ENCODE measurements at regions not wholly inside any gene's neighbourhood (a gene's known extent, or its start where the extent isn't known, plus 50 kb on each side); places are given as distances from the start of the nearest gene placed in this dataset.

GRCh38 chr11:59302991-59303390, 55.7 kb upstream of the OR5AN1 start:
- WGBS, 3 donors, result 28 to 42% (median 34%) methylated on average over 1 of the region's 1 CpG
- H3K4me1 ChIP-seq, result no peaks in the 10 kb centered on the region
- no peak overlapping the region for H3K4me3 ChIP-seq
- ATAC-seq, result no peak
- H3K27me3 ChIP-seq (ENCODE audit: insufficient read depth in 3 of 3, low read length in 2 of 3), result no peaks in the 10 kb centered on the region
- TF ChIP-seq CTCF (IDR thresholded peaks at IDR 0.05), result no peak
- DNase-seq, result no peak
- peaks cover 10% of the 10 kb centered on the region for H3K9me3 ChIP-seq
- no peak overlapping the region for H3K27ac ChIP-seq
- intact Hi-C loops (cut with DNase I), result no loop called here
- H3K36me3 ChIP-seq (ENCODE audit: insufficient read depth in 1 of 2, low read depth in 1 of 2), result no peaks in the 10 kb centered on the region

- intact Hi-C loops (cut with DNase I), result loop anchor here in 1 of 2 donors (10.0 kb wide), 1 partner anchor 389 kb away; no protein-coding TSS in a partner anchor
- DNase-seq (no peak), ATAC-seq (no peak)
- Histone ChIP-seq H3K27me3 (ENCODE audit: insufficient read depth in 3 of 3, low read length in 2 of 3) (no peaks in the 10 kb centered on the region), H3K36me3 (ENCODE audit: insufficient read depth in 1 of 2, low read depth in 1 of 2) (no peaks in the 10 kb centered on the region), H3K9me3 (no peaks in the 10 kb centered on the region), H3K27ac (no peak overlapping the region), H3K4me3 (no peak overlapping the region), H3K4me1 (no peaks in the 10 kb centered on the region)
- no peak for TF ChIP-seq CTCF (IDR thresholded peaks at IDR 0.05)
Measured at GRCh38 chr11:59295435-59295834, 63.3 kb upstream of the OR5AN1 start.

GRCh38 chr11:59292611-59293010, 66.1 kb upstream of the OR5AN1 start:
- no peaks in the 10 kb centered on the region for H3K36me3 ChIP-seq (ENCODE audit: insufficient read depth in 1 of 2, low read depth in 1 of 2)
- no peaks in the 10 kb centered on the region for H3K9me3 ChIP-seq
- no peaks in the 10 kb centered on the region for H3K27me3 ChIP-seq (ENCODE audit: insufficient read depth in 3 of 3, low read length in 2 of 3)
- WGBS, 3 donors, result 67 to 87% (median 82%) methylated on average over 3 of the region's 3 CpGs
- H3K4me3 ChIP-seq, result no peak overlapping the region
- no peak overlapping the region for H3K27ac ChIP-seq
- intact Hi-C loops (cut with DNase I), result loop anchor here in 1 of 2 donors (10.0 kb wide), 1 partner anchor 392 kb away; no protein-coding TSS in a partner anchor
- DNase-seq, result no peak
- ATAC-seq, result no peak
- no peaks in the 10 kb centered on the region for H3K4me1 ChIP-seq
- TF ChIP-seq CTCF (IDR thresholded peaks at IDR 0.05), result no peak

- Histone ChIP-seq H3K36me3 (ENCODE audit: insufficient read depth in 1 of 2, low read depth in 1 of 2) (no peaks in the 10 kb centered on the region), H3K9me3 (no peaks in the 10 kb centered on the region), H3K4me3 (no peak overlapping the region), H3K4me1 (no peaks in the 10 kb centered on the region), H3K27me3 (ENCODE audit: insufficient read depth in 3 of 3, low read length in 2 of 3) (no peaks in the 10 kb centered on the region), H3K27ac (no peak overlapping the region)
- WGBS, 3 donors, result 22 to 33% (median 31%) methylated on average over 3 of the region's 3 CpGs
- no peak for ATAC-seq
- intact Hi-C loops (cut with DNase I), result loop anchor here in 1 of 2 donors (10.0 kb wide), 1 partner anchor 394 kb away; no protein-coding TSS in a partner anchor
- no peak for TF ChIP-seq CTCF (IDR thresholded peaks at IDR 0.05)
- DNase-seq, result no peak
Measured at GRCh38 chr11:59291228-59291627, 67.5 kb upstream of the OR5AN1 start.

Data from psoas muscle (tissue), 7 donors.